ENCODE measurements at regions not wholly inside any gene's neighbourhood (a gene's known extent, or its start where the extent isn't known, plus 50 kb on each side); places are given as distances from the start of the nearest gene placed in this dataset.

DNA sequence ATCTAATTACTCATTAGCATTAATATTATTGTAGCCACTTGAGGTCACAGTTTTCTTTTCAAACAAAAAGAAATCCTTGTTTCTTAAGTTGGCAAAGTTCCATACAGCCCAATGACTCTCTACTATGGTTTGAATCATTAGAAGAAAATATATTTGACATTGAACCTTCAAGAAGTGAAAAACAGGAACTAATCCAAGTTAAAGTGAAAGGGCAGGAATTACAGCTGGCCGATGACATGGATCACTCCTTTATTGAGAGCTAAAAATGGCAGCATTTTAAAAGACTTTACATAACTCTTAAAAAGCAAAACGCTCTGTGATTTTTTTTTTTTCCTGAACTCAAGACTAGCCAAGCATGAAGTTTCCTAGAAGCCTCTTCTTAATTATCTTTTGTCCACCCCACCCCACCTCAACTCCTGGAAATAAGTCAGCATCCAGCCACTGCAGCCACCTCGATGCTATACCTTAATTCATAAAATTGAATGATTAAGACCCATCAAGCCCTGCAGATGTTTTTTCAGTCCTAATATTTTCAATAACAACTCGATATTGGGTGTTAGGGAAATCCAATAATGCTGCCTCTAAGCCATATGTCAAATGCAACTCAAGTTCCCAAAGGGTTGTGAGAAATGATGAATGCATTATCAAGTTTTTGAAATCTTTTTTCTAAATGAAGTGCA lies 323.1 kb downstream of the HHIPL2 start:
- WGBS, 2 donors = 56 to 58% methylated on average over 4 of the region's 4 CpGs
- Histone ChIP-seq H3K27me3 (no peaks in the 10 kb centered on the region), H3K36me3 (no peaks in the 10 kb centered on the region), H3K4me1 (no peaks in the 10 kb centered on the region), H3K4me3 (no peak overlapping the region), H3K9me3 (no peaks in the 10 kb centered on the region), H3K27ac (no peak overlapping the region)
- no peak for DNase-seq
- intact Hi-C loops (cut with DNase I) = no loop called here
- TF ChIP-seq POLR2A (IDR thresholded peaks at IDR 0.05) (no peak), EP300 (IDR thresholded peaks at IDR 0.05) (no peak), POLR2AphosphoS5 (IDR thresholded peaks at IDR 0.05) (no peak)
- TF ChIP-seq, protein P1, sequence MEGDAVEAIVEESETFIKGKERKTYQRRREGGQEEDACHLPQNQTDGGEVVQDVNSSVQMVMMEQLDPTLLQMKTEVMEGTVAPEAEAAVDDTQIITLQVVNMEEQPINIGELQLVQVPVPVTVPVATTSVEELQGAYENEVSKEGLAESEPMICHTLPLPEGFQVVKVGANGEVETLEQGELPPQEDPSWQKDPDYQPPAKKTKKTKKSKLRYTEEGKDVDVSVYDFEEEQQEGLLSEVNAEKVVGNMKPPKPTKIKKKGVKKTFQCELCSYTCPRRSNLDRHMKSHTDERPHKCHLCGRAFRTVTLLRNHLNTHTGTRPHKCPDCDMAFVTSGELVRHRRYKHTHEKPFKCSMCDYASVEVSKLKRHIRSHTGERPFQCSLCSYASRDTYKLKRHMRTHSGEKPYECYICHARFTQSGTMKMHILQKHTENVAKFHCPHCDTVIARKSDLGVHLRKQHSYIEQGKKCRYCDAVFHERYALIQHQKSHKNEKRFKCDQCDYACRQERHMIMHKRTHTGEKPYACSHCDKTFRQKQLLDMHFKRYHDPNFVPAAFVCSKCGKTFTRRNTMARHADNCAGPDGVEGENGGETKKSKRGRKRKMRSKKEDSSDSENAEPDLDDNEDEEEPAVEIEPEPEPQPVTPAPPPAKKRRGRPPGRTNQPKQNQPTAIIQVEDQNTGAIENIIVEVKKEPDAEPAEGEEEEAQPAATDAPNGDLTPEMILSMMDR (IDR thresholded peaks at IDR 0.05) = no peak

DNA sequence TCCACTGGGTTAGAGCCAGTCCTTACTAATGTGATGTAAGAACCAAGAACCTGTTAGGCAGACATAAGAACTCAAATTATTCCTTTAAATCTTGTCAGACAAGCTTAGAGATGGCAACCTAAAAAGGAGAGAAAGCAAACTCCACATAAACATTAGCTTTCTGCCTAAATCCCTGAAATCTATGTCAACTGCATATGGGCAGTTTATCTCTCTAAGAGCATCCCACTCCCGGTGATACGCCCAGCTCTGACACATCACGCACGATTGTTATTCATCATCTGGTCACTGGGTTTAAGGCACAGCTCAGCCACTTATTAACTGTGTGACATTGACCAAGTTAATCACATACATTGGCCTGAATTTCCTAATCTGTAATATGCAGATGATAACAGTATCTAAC lies 323.7 kb downstream of the HHIPL2 start:
- Histone ChIP-seq H3K27me3 (no peaks in the 10 kb centered on the region), H3K4me3 (no peak overlapping the region), H3K4me1 (no peaks in the 10 kb centered on the region), H3K27ac (no peak overlapping the region), H3K9me3 (no peaks in the 10 kb centered on the region), H3K36me3 (no peaks in the 10 kb centered on the region)
- no peak for DNase-seq
- TF ChIP-seq, protein P1 (IDR thresholded peaks at IDR 0.05) = no peak
- no peak for TF ChIP-seq POLR2AphosphoS5 (IDR thresholded peaks at IDR 0.05)
- TF ChIP-seq EP300 (IDR thresholded peaks at IDR 0.05) = no peak
- no peak for TF ChIP-seq POLR2A (IDR thresholded peaks at IDR 0.05)
- WGBS, 2 donors = 84% methylated on average over 4 of the region's 4 CpGs
- intact Hi-C loops (cut with DNase I) = no loop called here

DNA sequence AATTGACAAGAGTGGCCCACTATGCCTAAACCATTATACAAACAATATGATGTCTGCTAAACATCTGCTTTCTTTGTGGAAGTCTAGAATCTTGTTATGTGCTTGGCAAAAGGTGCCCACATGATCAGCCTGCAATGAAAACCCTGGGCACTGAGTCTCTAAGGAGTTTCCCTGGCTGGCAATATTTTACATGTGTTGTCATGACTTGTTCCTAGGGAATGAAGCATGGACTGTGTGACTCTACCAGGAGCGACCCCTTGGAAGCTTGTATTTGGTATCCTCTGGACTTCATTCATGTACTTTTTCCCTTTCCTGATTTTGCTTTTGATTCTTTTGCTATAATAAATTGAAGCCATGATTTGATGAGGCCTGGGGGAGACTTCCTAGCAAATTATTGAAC lies 324.9 kb downstream of the HHIPL2 start:
- Histone ChIP-seq H3K9me3 (no peaks in the 10 kb centered on the region), H3K4me1 (no peaks in the 10 kb centered on the region), H3K36me3 (no peaks in the 10 kb centered on the region), H3K27me3 (no peaks in the 10 kb centered on the region), H3K4me3 (no peak overlapping the region), H3K27ac (no peak overlapping the region)
- DNase-seq = no peak
- 91 to 98% methylated on average over 1 of the region's 1 CpG for WGBS, 2 donors
- intact Hi-C loops (cut with DNase I) = no loop called here
- no peak for TF ChIP-seq EP300 (IDR thresholded peaks at IDR 0.05)
- TF ChIP-seq, protein P1 (IDR thresholded peaks at IDR 0.05) = no peak
- no peak for TF ChIP-seq POLR2A (IDR thresholded peaks at IDR 0.05)
- no peak for TF ChIP-seq POLR2AphosphoS5 (IDR thresholded peaks at IDR 0.05)

DNA sequence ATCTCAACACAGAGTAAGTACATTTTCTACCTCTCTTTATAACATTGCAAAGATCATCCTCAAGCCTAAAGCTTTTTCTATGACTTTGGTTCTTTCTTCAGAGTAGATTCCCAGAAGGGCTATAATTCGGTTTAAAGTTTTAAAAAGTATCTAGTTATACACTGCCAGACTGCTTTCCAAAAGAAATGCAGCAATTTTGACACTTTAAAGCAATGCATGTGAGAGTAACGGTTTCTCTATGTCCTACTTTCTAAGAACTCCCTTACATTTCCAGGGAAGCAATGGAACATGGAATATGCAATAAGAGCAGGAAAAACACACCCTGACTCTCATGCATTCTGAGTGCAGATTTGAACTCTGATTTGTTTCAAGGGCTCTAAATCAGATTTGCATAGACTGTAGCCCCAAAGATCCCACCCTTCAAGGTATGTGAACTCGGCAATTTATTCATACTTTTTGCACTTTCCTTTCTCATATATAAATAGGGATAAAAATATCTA lies 331.6 kb downstream of the HHIPL2 start:
- no peak overlapping the region for H3K4me3 ChIP-seq
- no peaks in the 10 kb centered on the region for H3K36me3 ChIP-seq
- no peak overlapping the region for H3K27ac ChIP-seq
- DNase-seq = no peak
- WGBS, 2 donors = 68 to 78% methylated on average over 3 of the region's 3 CpGs
- no peaks in the 10 kb centered on the region for H3K4me1 ChIP-seq
- intact Hi-C loops (cut with DNase I) = no loop called here
- TF ChIP-seq POLR2AphosphoS5 (IDR thresholded peaks at IDR 0.05) (no peak), POLR2A (IDR thresholded peaks at IDR 0.05) (no peak), EP300 (IDR thresholded peaks at IDR 0.05) (no peak)
- TF ChIP-seq, protein P1 (IDR thresholded peaks at IDR 0.05) = no peak
- H3K9me3 ChIP-seq = no peaks in the 10 kb centered on the region
- H3K27me3 ChIP-seq = no peaks in the 10 kb centered on the region

DNA sequence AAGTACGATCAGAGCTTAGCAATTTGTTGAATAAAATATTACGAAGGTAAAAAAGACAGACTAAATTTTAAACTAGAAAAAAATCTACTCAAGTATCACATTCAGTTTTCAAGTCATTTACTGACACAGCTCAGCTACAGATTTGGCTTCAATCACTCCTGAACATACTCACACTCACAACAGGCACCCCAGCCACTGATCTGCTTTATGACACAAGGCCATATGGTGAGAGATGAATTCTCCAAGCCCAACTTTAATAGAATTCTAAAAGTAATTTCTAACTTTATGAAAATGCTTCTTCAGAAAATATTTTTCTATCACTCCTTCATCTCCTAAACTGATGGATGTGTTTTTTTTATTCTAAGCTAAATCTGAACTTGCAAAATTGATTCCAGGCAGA lies 337.1 kb downstream of the HHIPL2 start:
- H3K4me1 ChIP-seq = no peaks in the 10 kb centered on the region
- 86% methylated on average over 2 of the region's 2 CpGs for WGBS, 2 donors
- H3K4me3 ChIP-seq = no peak overlapping the region
- no peaks in the 10 kb centered on the region for H3K36me3 ChIP-seq
- H3K9me3 ChIP-seq = no peaks in the 10 kb centered on the region
- no peaks in the 10 kb centered on the region for H3K27me3 ChIP-seq
- no peak for DNase-seq
- no peak overlapping the region for H3K27ac ChIP-seq
- TF ChIP-seq POLR2A (IDR thresholded peaks at IDR 0.05) (no peak), POLR2AphosphoS5 (IDR thresholded peaks at IDR 0.05) (no peak), EP300 (IDR thresholded peaks at IDR 0.05) (no peak)
- TF ChIP-seq, protein P1 (IDR thresholded peaks at IDR 0.05) = no peak
- intact Hi-C loops (cut with DNase I) = no loop called here

All from sigmoid colon (tissue), 6 donors.